ENCODE measurements at regions not wholly inside any gene's neighbourhood (a gene's known extent, or its start where the extent isn't known, plus 50 kb on each side); places are given as distances from the start of the nearest gene placed in this dataset.

GRCh38 chr4:175447016-175447415 is 365.0 kb downstream of the GPM6A start:
- TF ChIP-seq POLR2A (IDR thresholded peaks at IDR 0.05), result no peak
- TF ChIP-seq, protein P1, sequence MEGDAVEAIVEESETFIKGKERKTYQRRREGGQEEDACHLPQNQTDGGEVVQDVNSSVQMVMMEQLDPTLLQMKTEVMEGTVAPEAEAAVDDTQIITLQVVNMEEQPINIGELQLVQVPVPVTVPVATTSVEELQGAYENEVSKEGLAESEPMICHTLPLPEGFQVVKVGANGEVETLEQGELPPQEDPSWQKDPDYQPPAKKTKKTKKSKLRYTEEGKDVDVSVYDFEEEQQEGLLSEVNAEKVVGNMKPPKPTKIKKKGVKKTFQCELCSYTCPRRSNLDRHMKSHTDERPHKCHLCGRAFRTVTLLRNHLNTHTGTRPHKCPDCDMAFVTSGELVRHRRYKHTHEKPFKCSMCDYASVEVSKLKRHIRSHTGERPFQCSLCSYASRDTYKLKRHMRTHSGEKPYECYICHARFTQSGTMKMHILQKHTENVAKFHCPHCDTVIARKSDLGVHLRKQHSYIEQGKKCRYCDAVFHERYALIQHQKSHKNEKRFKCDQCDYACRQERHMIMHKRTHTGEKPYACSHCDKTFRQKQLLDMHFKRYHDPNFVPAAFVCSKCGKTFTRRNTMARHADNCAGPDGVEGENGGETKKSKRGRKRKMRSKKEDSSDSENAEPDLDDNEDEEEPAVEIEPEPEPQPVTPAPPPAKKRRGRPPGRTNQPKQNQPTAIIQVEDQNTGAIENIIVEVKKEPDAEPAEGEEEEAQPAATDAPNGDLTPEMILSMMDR (IDR thresholded peaks at IDR 0.05), result no peak
